K562 (cell line): ENCODE measurements at regions not wholly inside any gene's neighbourhood (a gene's known extent, or its start where the extent isn't known, plus 50 kb on each side); places are given as distances from the start of the nearest gene placed in this dataset.

ENCODE experiments used
- ATAC-seq: fragments of 200-7000 bp; cut with Tn5 transposase; 3 replicates; pipeline ENCODE4 v1.9.1; 2020; ENCODE audit warnings: moderate library complexity
- BruUV-seq: library from RNA; stranded (reverse); fragments of 400-500 nt; replicated peaks from 2 replicates; lab custom pipeline; 2021; lab: Mats Ljungman, UMichigan
- CTCF ChIA-PET: fragments of 300-600 bp; formaldehyde crosslinking; extraction: SDS; loops from one replicate; lab custom pipeline; 2021; ENCODE audit warnings: low intra/inter-chr PET ratio; lab: Yijun Ruan, JAX
- POLR2A ChIA-PET: fragments of 300-600, 350-650 bp; sonication (Branson Sonifier 250); formaldehyde crosslinking; extraction: SDS; loops from one replicate; lab custom pipeline; 2021; ENCODE audit warnings: antibody characterized with exemption, inconsistent platforms; lab: Yijun Ruan, JAX
- DNase-seq, 4 experiments: peaks; one replicate each; pipeline versions ENCODE4 v3.0.0 to v3.0.0-alpha.2; 2011 to 2018; ENCODE audit warnings: low spot score in 3 of 4, mixed read lengths in 3 of 4; ENCODE audit errors: extremely low read depth in 1 of 4
- FAIRE-seq: peaks from 2 replicates; lab custom pipeline; 2011; peaks lifted over from hg19 to GRCh38; lab: Jason Lieb, UNC
- H2AFZ ChIP-seq: 2 replicates; pipeline ENCODE4 v1.6.0; 2011; ENCODE audit warnings: low read depth, low read length, control low read depth, inconsistent platforms
- H3K27ac ChIP-seq: fragments of 200-600 bp; 3 replicates; pipeline ENCODE4 v1.8.0; 2011; ENCODE audit warnings: low read depth, mild to moderate bottlenecking, control low read depth, inconsistent platforms, low read length, moderate library complexity, mixed read lengths; ENCODE audit errors: extremely low read depth
- H3K27me3 ChIP-seq, 2 experiments: fragments of 300-600 bp in 1 of 2; 2 replicates in 1 of 2; 3 replicates in 1 of 2; pipeline versions ENCODE4 v1.6.0 to v1.8.0; 2011; ENCODE audit warnings: inconsistent platforms in 2 of 2, low read length in 2 of 2, mild to moderate bottlenecking in 1 of 2, mixed read lengths in 1 of 2, moderate library complexity in 1 of 2; ENCODE audit not compliant: control insufficient read depth in 2 of 2, insufficient read depth in 2 of 2
- H3K36me3 ChIP-seq: fragments of 300-600 bp; 3 replicates; pipeline ENCODE4 v1.8.0; 2011; ENCODE audit warnings: mild to moderate bottlenecking, low read length, inconsistent platforms; ENCODE audit not compliant: control insufficient read depth, insufficient read depth
- H3K4me1 ChIP-seq, 2 experiments: fragments of 200-600 bp in 1 of 2; replicated peaks in 1 of 2; 2 replicates in 1 of 2; 3 replicates in 1 of 2; pipeline versions ENCODE4 v1.5.1 to v1.8.0; 2011; ENCODE audit warnings: inconsistent platforms in 2 of 2, low read length in 2 of 2, mild to moderate bottlenecking in 1 of 2, mixed read lengths in 1 of 2, moderate library complexity in 1 of 2; ENCODE audit not compliant: control insufficient read depth in 2 of 2, insufficient read depth in 2 of 2
- H3K4me2 ChIP-seq: 2 replicates; pipeline ENCODE4 v1.6.1; 2011; ENCODE audit warnings: low read length, control low read depth, inconsistent platforms, mixed read lengths; ENCODE audit not compliant: insufficient read depth
- H3K4me3 ChIP-seq: fragments of 200-600 bp; sonication (generic), shearing (Covaris generic); 2 replicates; pipeline ENCODE4 v1.5.1; 2016; ENCODE audit warnings: control low read depth, inconsistent platforms
- H3K79me2 ChIP-seq: fragments of 200-600 bp; 3 replicates; pipeline ENCODE4 v1.8.0; 2011; ENCODE audit warnings: low read length, inconsistent platforms; ENCODE audit not compliant: control insufficient read depth, insufficient read depth
- H3K9ac ChIP-seq, 2 experiments: 2 replicates each; pipeline versions ENCODE4 v1.6.0 to v1.6.1; 2011; ENCODE audit warnings: low read depth in 2 of 2, low read length in 2 of 2, control low read depth in 1 of 2, inconsistent platforms in 1 of 2, mild to moderate bottlenecking in 1 of 2, mixed read lengths in 1 of 2; ENCODE audit not compliant: insufficient read depth in 1 of 2
- H3K9me1 ChIP-seq: one replicate; pipeline ENCODE4 v1.6.0; 2011; ENCODE audit warnings: inconsistent platforms, mild to moderate bottlenecking, low read length, moderate library complexity; ENCODE audit not compliant: control insufficient read depth, insufficient read depth
- H3K9me3 ChIP-seq: replicated peaks from 2 replicates; pipeline ENCODE4 v1.5.1; 2011; ENCODE audit warnings: low read depth, low read length, inconsistent platforms; ENCODE audit not compliant: control insufficient read depth, insufficient read depth
- H4K20me1 ChIP-seq: replicated peaks from 2 replicates; pipeline ENCODE4 v1.6.1; 2011; ENCODE audit warnings: low read length, inconsistent platforms, mixed read lengths; ENCODE audit not compliant: control insufficient read depth, insufficient read depth
- ARID4B ChIP-seq: sonication (generic); formaldehyde crosslinking; IDR thresholded peaks from 2 replicates; pipeline ENCODE4 v1.8.0; 2022; ENCODE audit warnings: mild to moderate bottlenecking, missing genetic modification reagents
- BCLAF1 ChIP-seq, 2 experiments: fragments of 450-650 bp in 1 of 2; IDR thresholded peaks; 2 replicates each; pipeline ENCODE4 v1.6.1; 2011 to 2017; ENCODE audit warnings: low read depth in 2 of 2, antibody characterized with exemption in 1 of 2, borderline replicate concordance in 1 of 2, low read length in 1 of 2, mild to moderate bottlenecking in 1 of 2, mixed read lengths in 1 of 2; ENCODE audit not compliant: control insufficient read depth in 1 of 2
- CLOCK ChIP-seq: fragments of 250-450 bp; sonication (Bioruptor Pico); IDR thresholded peaks from 2 replicates; pipeline ENCODE4 v1.4.0; 2020; ENCODE audit warnings: mild to moderate bottlenecking, moderate library complexity, borderline replicate concordance
- DDX20 ChIP-seq: fragments of 450-650 bp; IDR thresholded peaks from 2 replicates; pipeline ENCODE4 v1.6.1; 2016; ENCODE audit warnings: missing genetic modification characterization, low read depth, mild to moderate bottlenecking, missing compliant biosample characterization, moderate library complexity
- HDAC2 ChIP-seq: fragments of 450-650 bp; IDR thresholded peaks from 2 replicates; pipeline ENCODE4 v1.6.1; 2016; ENCODE audit warnings: mild to moderate bottlenecking
- MCM5 ChIP-seq: fragments of 450-650 bp; IDR thresholded peaks from 2 replicates; pipeline ENCODE4 v1.6.1; 2016; ENCODE audit warnings: low read depth
- RAD21 ChIP-seq, 2 experiments: fragments of 250-450 bp in 1 of 2; fragments of 450-650 bp in 1 of 2; sonication (Bioruptor Pico) in 1 of 2; formaldehyde crosslinking in 1 of 2; IDR thresholded peaks in 1 of 2; conservative IDR thresholded peaks in 1 of 2; 2 replicates each; pipeline versions ENCODE4 v1.4.0 to v1.8.0; 2020 to 2022; ENCODE audit warnings: mild to moderate bottlenecking in 2 of 2, moderate library complexity in 1 of 2
- ZNF121 ChIP-seq: sonication (generic); formaldehyde crosslinking; conservative IDR thresholded peaks from 2 replicates; pipeline ENCODE4 v1.8.0; 2022; ENCODE audit warnings: missing genetic modification reagents
- ZNF197 ChIP-seq: fragments of 200-800 bp; sonication (Bioruptor generic); IDR thresholded peaks from 2 replicates; pipeline ENCODE4 v1.6.1; 2016; ENCODE audit warnings: low read depth, missing genetic modification characterization, missing compliant biosample characterization
- ZNF23 ChIP-seq: fragments of 250-450 bp; sonication (Bioruptor Pico); IDR thresholded peaks from 2 replicates; pipeline ENCODE4 v1.4.0; 2020; ENCODE audit warnings: mild to moderate bottlenecking
- ZNF655 ChIP-seq: fragments of 250-450 bp; sonication (Bioruptor Pico); IDR thresholded peaks from 2 replicates; pipeline ENCODE4 v1.5.0; 2021
- WGBS: fragments of 100-300 bp; shearing (Covaris generic); methylation state at CpG from one replicate; pipeline ENCODE4 v1.1.6; 2016; ENCODE audit warnings: low coverage, mixed read lengths; ENCODE audit not compliant: insufficient coverage; ENCODE audit errors: missing lambda C conversion rate; 5-methylcytosine and 5-hydroxymethylcytosine counted together
- in situ Hi-C: fragments of 300-500 bp; cut with MboI; formaldehyde crosslinking; loops from 4 replicates; pipeline ENCODE4 v1.15.0; 2018; ENCODE audit warnings: inconsistent platforms, mixed read lengths
- intact Hi-C: fragments of 100-400 bp; cut with micrococcal nuclease; formaldehyde crosslinking; loops from 2 replicates; pipeline ENCODE4 v1.14.2; 2022

- Histone ChIP-seq H3K4me2 (no peak overlapping the region), H3K36me3 (no peaks in the 10 kb centered on the region), H4K20me1 (no peaks in the 10 kb centered on the region), H3K27me3 (no peaks in the 10 kb centered on the region), H3K79me2 (no peaks in the 10 kb centered on the region), H2AFZ (no peak overlapping the region), H3K9me1 (no peaks in the 10 kb centered on the region), H3K27ac (no peak overlapping the region), H3K4me1 (no peaks in the 10 kb centered on the region), H3K9me3 (no peaks in the 10 kb centered on the region; the same call in 1 of the 2 replicates), H3K4me3 (no peak overlapping the region), H3K9ac (no peak overlapping the region)
- WGBS: 0% methylated on average over 2 of the region's 2 CpGs
- BruUV-seq: no TSS peak
- intact Hi-C loops (no loop called here), in situ Hi-C loops (no loop called here)
- POLR2A ChIA-PET: no interaction called here
- ATAC-seq (no peak), FAIRE-seq (no peak), DNase-seq (no peak)
- CTCF ChIA-PET: no interaction called here
- TF ChIP-seq MCM5 (no peak), ZNF655 (CRISPR knock-in tag) (no peak), ARID4B (CRISPR knock-in tag) (no peak), CLOCK (CRISPR knock-in tag) (no peak), BCLAF1 (IDR thresholded peaks at IDR 0.05; ENCODE audit: borderline replicate concordance in 1 of 2, control insufficient read depth in 1 of 2, low read depth in 2 of 2, low read length in 1 of 2) (no peak), DDX20 (tag) (no peak), ZNF197 (CRISPR knock-in tag) (no peak), RAD21 (CRISPR knock-in tag; conservative IDR thresholded peaks at IDR 0.05 in 1 of 2, IDR thresholded peaks at IDR 0.05 in 1 of 2) (no peak), ZNF121 (CRISPR knock-in tag) (no peak), HDAC2 (no peak), ZNF23 (no peak)
Observed at GRCh38 chr2:180413336-180413735, 406.2 kb upstream of the CWC22 start.
